ENCODE measurements at regions not wholly inside any gene's neighbourhood (a gene's known extent, or its start where the extent isn't known, plus 50 kb on each side); places are given as distances from the start of the nearest gene placed in this dataset.
"Not testable (repeated sequence)": the region's sequence is repeated elsewhere in the genome, so short reads cannot be mapped to it uniquely, and the experiment has no call there.

DNA sequence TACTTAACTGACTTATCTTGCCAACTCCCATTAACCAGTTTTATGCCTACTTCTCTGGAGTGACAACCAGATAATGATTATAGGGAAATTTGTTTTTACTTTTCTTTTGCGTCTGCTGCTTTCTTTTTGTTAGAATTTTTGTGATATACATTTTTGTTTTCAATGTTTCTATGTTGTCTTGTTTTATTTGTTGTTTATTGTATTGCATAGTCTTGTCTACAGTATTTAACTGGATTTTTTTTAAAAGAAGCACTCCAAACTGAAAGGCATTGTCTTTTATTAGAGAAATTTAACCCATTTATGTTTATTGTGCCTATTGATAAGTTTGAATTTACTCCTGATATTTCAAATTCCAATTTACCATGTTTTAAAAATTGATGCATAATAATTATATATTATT, 264.9 kb downstream of the NPIPA7 start:
- not testable (repeated sequence) for H3K36me3 ChIP-seq (ENCODE audit: control insufficient read depth in 2 of 2, insufficient read depth in 2 of 2, low read length in 1 of 2); H3K9me3 ChIP-seq (ENCODE audit: control insufficient read depth in 2 of 2, insufficient read depth in 1 of 2, low read depth in 1 of 2, low read length in 1 of 2); H3K4me1 ChIP-seq (ENCODE audit: control insufficient read depth in 2 of 2, insufficient read depth in 2 of 2, low read length in 1 of 2); H3K27ac ChIP-seq (ENCODE audit: low read depth in 2 of 2, low read length in 1 of 2); H3K4me3 ChIP-seq (ENCODE audit: low read depth in 1 of 2, low read length in 2 of 2); H3K27me3 ChIP-seq (ENCODE audit: control insufficient read depth in 1 of 2, insufficient read depth in 2 of 2, low read length in 2 of 2)
- WGBS, 2 donors = 65% methylated on average over 1 of the region's 1 CpG

DNA sequence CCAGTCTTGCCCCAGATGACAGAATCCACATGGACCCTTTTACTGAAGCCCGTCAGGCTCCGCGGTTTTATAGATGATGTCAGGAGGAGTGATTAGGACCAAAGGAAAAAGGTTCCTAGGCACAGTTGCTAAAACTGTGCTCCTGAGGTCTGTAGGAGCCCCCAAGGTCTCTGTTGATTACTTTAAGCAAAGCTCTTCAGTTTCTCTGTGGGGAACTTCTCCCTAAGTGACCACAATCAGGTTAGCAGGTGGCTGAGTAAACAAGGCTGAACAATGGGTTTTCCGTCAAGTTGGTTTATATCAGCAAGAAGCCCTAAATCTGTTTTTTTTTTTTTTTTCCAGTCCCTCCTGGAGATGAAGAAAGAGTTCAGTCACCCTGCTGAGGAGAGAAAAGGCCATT, 269.1 kb downstream of the NPIPA7 start:
- H3K27ac ChIP-seq (ENCODE audit: low read depth in 2 of 2, low read length in 1 of 2); H3K36me3 ChIP-seq (ENCODE audit: control insufficient read depth in 2 of 2, insufficient read depth in 2 of 2, low read length in 1 of 2); H3K27me3 ChIP-seq (ENCODE audit: control insufficient read depth in 1 of 2, insufficient read depth in 2 of 2, low read length in 2 of 2); H3K9me3 ChIP-seq (ENCODE audit: control insufficient read depth in 2 of 2, insufficient read depth in 1 of 2, low read depth in 1 of 2, low read length in 1 of 2); H3K4me1 ChIP-seq (ENCODE audit: control insufficient read depth in 2 of 2, insufficient read depth in 2 of 2, low read length in 1 of 2); H3K4me3 ChIP-seq (ENCODE audit: low read depth in 1 of 2, low read length in 2 of 2): not testable (repeated sequence)
- 50 to 80% methylated on average over 1 of the region's 4 CpGs for WGBS, 2 donors

DNA sequence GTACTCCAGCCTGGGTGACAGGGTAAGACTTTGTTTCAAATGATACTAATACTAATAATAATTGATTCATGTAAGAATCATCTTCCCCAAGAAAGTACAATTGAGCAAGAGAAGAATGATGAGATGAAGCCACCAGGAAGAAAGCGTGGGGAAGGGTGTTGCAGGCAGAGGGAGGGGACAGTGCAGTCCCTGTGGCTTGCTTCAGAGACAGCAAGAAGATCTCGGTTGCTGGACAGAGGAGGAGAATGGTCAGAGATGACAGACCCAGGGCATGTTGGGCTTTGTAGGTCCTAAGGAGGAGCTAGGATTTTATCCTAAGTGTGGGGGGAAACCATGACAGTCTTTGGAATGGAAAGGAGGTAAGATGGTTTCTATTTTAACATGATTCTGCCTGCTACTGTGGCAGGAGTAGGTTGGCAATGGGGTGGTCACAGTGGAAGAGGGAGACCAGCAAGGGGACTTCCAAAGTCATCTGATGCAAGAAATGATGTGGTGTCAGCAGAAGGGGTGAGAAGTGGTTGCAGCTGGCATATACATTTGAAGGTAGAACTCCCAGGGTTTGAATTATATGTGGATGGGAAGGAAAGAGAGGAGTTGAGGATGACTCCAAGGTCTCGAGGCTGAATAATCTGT, 293.4 kb downstream of the NPIPA7 start:
- not testable (repeated sequence) for H3K36me3 ChIP-seq (ENCODE audit: control insufficient read depth in 2 of 2, insufficient read depth in 2 of 2, low read length in 1 of 2); H3K27me3 ChIP-seq (ENCODE audit: control insufficient read depth in 1 of 2, insufficient read depth in 2 of 2, low read length in 2 of 2); H3K4me1 ChIP-seq (ENCODE audit: control insufficient read depth in 2 of 2, insufficient read depth in 2 of 2, low read length in 1 of 2); H3K9me3 ChIP-seq (ENCODE audit: control insufficient read depth in 2 of 2, insufficient read depth in 1 of 2, low read depth in 1 of 2, low read length in 1 of 2); H3K4me3 ChIP-seq (ENCODE audit: low read depth in 1 of 2, low read length in 2 of 2); H3K27ac ChIP-seq (ENCODE audit: low read depth in 2 of 2, low read length in 1 of 2)
- no CpG with 5 or more reads among the region's 3 CpGs for WGBS, 2 donors

DNA sequence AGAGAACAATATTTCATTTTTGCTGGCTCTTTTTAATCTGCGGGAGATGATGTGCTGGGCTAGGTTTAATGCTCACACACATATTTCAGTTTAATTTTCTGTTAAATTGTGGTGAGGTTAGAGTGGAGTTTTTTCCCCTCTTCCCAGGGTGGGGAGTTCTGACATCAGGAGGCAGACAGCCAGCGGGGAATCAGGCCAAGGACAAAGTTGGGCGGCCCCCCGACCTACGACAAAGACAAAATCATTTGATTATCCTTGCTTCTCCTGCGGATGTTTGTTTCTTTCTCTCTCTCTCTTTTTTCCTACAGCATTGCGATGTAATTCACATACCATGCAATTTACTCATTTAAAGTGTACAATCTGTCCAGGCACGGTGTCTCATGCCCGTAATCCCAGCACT, 295.9 kb downstream of the NPIPA7 start:
- H3K4me3 ChIP-seq (ENCODE audit: low read depth in 1 of 2, low read length in 2 of 2); H3K27me3 ChIP-seq (ENCODE audit: control insufficient read depth in 1 of 2, insufficient read depth in 2 of 2, low read length in 2 of 2); H3K4me1 ChIP-seq (ENCODE audit: control insufficient read depth in 2 of 2, insufficient read depth in 2 of 2, low read length in 1 of 2); H3K36me3 ChIP-seq (ENCODE audit: control insufficient read depth in 2 of 2, insufficient read depth in 2 of 2, low read length in 1 of 2); H3K9me3 ChIP-seq (ENCODE audit: control insufficient read depth in 2 of 2, insufficient read depth in 1 of 2, low read depth in 1 of 2, low read length in 1 of 2); H3K27ac ChIP-seq (ENCODE audit: low read depth in 2 of 2, low read length in 1 of 2): not testable (repeated sequence)
- 58% methylated on average over 5 of the region's 9 CpGs; no CpG with 5 or more reads in 1 of the 2 donors for WGBS, 2 donors

DNA sequence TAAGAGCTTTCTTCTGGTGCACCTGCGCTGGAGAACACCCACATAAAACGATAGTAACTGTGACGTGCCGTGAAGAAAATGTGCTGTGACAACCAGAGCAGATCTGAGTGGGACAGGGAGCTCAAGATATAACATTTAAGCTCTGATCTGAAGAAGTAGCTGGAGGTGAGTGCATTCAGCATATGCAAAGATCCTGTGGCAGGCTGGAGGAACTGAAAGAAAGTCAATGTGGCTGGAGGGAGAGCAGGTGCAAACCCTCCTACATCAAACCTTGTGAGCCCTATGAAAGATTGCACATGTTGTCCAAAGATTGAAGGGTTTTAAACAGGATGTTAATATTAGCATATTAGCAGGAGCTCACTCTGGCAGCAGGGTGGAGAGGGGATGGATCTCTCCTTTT, 342.9 kb downstream of the NPIPA7 start:
- not testable (repeated sequence) for H3K4me3 ChIP-seq (ENCODE audit: low read depth in 1 of 2, low read length in 2 of 2); H3K27me3 ChIP-seq (ENCODE audit: control insufficient read depth in 1 of 2, insufficient read depth in 2 of 2, low read length in 2 of 2); H3K36me3 ChIP-seq (ENCODE audit: control insufficient read depth in 2 of 2, insufficient read depth in 2 of 2, low read length in 1 of 2); H3K9me3 ChIP-seq (ENCODE audit: control insufficient read depth in 2 of 2, insufficient read depth in 1 of 2, low read depth in 1 of 2, low read length in 1 of 2); H3K27ac ChIP-seq (ENCODE audit: low read depth in 2 of 2, low read length in 1 of 2); H3K4me1 ChIP-seq (ENCODE audit: control insufficient read depth in 2 of 2, insufficient read depth in 2 of 2, low read length in 1 of 2)
- WGBS, 2 donors = no CpG with 5 or more reads among the region's 4 CpGs

DNA sequence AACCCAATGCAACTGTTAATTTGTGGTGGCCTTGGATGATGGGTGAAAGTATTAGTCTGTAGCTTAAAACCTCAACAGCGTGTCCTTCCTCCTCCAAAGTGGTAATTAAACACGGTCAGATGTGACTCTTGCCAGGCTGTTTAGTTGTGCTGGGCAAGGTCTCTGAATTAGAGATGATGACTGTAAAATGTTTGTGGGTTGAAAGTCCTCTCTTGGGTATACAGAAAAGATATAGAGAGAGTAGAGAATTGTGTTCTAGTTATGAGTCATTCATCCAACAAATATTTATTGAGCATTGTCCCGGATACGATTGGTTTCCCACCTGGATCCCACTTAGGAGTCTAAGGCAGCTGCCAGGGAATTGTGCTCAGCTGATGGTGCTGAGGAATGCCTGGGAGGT, 343.7 kb downstream of the NPIPA7 start:
- not testable (repeated sequence) for H3K4me3 ChIP-seq (ENCODE audit: low read depth in 1 of 2, low read length in 2 of 2); H3K36me3 ChIP-seq (ENCODE audit: control insufficient read depth in 2 of 2, insufficient read depth in 2 of 2, low read length in 1 of 2); H3K27ac ChIP-seq (ENCODE audit: low read depth in 2 of 2, low read length in 1 of 2); H3K27me3 ChIP-seq (ENCODE audit: control insufficient read depth in 1 of 2, insufficient read depth in 2 of 2, low read length in 2 of 2); H3K4me1 ChIP-seq (ENCODE audit: control insufficient read depth in 2 of 2, insufficient read depth in 2 of 2, low read length in 1 of 2); H3K9me3 ChIP-seq (ENCODE audit: control insufficient read depth in 2 of 2, insufficient read depth in 1 of 2, low read depth in 1 of 2, low read length in 1 of 2)
- 67 to 71% methylated on average over 2 of the region's 4 CpGs for WGBS, 2 donors

DNA sequence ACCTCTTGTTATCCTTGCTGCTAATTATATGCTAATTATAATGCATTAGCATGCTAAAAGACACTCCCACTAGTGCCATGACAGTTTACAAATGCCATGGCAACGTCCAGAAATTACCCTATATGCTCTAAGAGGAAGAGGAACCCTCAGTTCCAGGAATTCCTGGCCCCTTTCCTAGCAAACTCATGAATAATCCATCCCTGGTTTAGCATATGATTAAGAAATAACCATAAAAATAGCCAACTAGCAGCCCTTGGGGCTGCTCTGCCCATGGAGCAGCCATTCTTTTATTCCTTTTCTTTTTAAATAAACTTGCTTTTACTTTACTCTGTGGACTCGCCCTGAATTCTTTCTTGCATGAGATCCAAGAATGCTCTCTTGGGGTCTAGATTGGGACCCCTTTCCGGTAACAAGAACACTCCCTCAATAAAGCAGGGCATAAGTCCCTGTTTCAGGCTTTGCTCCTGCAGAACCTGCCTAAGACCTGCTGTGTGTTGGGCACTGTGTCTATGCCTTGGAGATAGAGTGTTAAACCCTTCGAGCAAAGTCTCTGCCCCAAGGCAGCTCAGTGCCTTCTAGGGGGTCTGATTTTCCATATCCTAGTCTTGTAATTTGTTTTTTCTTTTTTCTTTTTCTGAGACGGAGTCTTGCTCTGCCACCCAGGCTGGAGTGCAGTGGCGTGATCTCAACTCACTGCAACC, 345.0 kb downstream of the NPIPA7 start:
- WGBS, 2 donors = no CpG with 5 or more reads among the region's 6 CpGs
- not testable (repeated sequence) for H3K9me3 ChIP-seq (ENCODE audit: control insufficient read depth in 2 of 2, insufficient read depth in 1 of 2, low read depth in 1 of 2, low read length in 1 of 2); H3K36me3 ChIP-seq (ENCODE audit: control insufficient read depth in 2 of 2, insufficient read depth in 2 of 2, low read length in 1 of 2); H3K4me3 ChIP-seq (ENCODE audit: low read depth in 1 of 2, low read length in 2 of 2); H3K4me1 ChIP-seq (ENCODE audit: control insufficient read depth in 2 of 2, insufficient read depth in 2 of 2, low read length in 1 of 2); H3K27ac ChIP-seq (ENCODE audit: low read depth in 2 of 2, low read length in 1 of 2); H3K27me3 ChIP-seq (ENCODE audit: control insufficient read depth in 1 of 2, insufficient read depth in 2 of 2, low read length in 2 of 2)

DNA sequence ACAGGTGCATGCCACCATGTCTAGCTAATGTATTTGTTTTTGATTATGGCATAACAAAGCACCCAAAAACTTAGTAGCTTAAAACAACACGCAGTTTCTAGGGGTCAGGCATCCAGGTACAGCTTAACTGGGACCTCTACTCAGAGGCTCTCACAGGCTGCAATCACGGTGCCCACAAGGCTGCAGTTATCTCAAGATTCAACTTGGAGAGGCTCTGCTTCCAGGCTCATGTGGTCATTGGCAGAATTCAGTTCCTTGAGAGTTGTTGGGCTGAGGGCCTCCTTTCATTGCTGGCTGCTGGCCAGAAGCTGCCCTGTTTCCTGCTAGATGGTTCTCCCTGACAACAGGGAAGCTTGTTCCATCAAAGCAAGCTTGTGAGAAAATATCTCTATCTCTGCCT, 348.1 kb downstream of the NPIPA7 start:
- not testable (repeated sequence) for H3K27ac ChIP-seq (ENCODE audit: low read depth in 2 of 2, low read length in 1 of 2); H3K9me3 ChIP-seq (ENCODE audit: control insufficient read depth in 2 of 2, insufficient read depth in 1 of 2, low read depth in 1 of 2, low read length in 1 of 2); H3K4me3 ChIP-seq (ENCODE audit: low read depth in 1 of 2, low read length in 2 of 2); H3K4me1 ChIP-seq (ENCODE audit: control insufficient read depth in 2 of 2, insufficient read depth in 2 of 2, low read length in 1 of 2); H3K27me3 ChIP-seq (ENCODE audit: control insufficient read depth in 1 of 2, insufficient read depth in 2 of 2, low read length in 2 of 2); H3K36me3 ChIP-seq (ENCODE audit: control insufficient read depth in 2 of 2, insufficient read depth in 2 of 2, low read length in 1 of 2)
- no CpG with 5 or more reads among the region's 2 CpGs for WGBS, 2 donors

DNA sequence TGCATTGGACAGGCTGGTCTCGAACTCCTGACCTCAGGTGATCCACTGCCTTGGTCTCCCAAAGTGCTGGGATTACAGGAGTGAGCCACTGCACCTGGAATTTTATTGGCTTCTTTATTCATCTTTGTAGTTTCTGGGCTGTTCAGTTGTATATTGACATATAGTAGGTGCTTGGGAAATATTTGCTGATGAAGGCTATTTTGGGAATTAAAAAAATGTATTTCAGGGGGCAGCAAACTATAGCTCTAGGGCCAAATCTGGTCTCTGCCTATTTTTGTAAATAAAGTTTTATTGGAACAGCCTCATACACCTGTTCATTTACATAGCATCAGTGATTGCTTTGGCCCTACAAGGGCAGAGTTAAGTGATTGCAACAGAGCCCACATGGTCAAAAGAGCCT, 363.6 kb downstream of the NPIPA7 start:
- H3K9me3 ChIP-seq (ENCODE audit: control insufficient read depth in 2 of 2, insufficient read depth in 1 of 2, low read depth in 1 of 2, low read length in 1 of 2); H3K27ac ChIP-seq (ENCODE audit: low read depth in 2 of 2, low read length in 1 of 2); H3K4me1 ChIP-seq (ENCODE audit: control insufficient read depth in 2 of 2, insufficient read depth in 2 of 2, low read length in 1 of 2); H3K27me3 ChIP-seq (ENCODE audit: control insufficient read depth in 1 of 2, insufficient read depth in 2 of 2, low read length in 2 of 2); H3K36me3 ChIP-seq (ENCODE audit: control insufficient read depth in 2 of 2, insufficient read depth in 2 of 2, low read length in 1 of 2); H3K4me3 ChIP-seq (ENCODE audit: low read depth in 1 of 2, low read length in 2 of 2): not testable (repeated sequence)
- WGBS, 2 donors = 64% methylated on average over 1 of the region's 1 CpG; no CpG with 5 or more reads in 1 of the 2 donors

DNA sequence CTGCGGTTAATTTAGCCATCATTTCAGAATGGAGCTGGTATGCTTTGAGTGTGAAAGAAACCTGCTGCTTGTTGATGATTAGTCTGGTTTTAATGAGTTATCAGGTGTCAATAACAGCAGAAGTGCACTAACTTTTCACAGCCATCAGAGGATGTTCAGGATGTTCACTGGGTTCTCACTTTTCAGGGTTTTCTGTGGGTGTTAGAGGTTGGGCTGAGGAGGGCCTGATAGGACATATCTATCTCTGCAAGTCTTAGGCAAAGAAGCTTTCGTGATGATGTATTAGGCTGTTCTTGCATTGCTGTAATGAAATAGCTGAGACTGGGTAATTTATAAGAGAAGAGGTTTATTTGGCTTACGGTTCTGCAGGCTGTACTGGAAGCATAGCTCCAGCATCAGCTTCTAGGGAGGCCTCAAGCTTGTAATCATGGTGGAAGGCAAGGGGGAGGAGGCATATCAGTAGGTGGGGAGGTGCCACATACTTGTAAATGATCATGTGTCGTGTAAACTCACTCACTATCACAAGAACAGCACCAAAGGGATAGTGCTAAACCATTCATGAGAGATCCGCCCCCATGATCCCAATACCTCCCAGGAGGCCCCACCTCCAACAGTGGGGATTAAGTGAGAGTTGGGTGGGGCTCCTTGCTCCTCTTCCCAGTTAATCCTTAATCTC, 376.2 kb downstream of the NPIPA7 start:
- not testable (repeated sequence) for H3K36me3 ChIP-seq (ENCODE audit: control insufficient read depth in 2 of 2, insufficient read depth in 2 of 2, low read length in 1 of 2); H3K4me1 ChIP-seq (ENCODE audit: control insufficient read depth in 2 of 2, insufficient read depth in 2 of 2, low read length in 1 of 2); H3K9me3 ChIP-seq (ENCODE audit: control insufficient read depth in 2 of 2, insufficient read depth in 1 of 2, low read depth in 1 of 2, low read length in 1 of 2); H3K27me3 ChIP-seq (ENCODE audit: control insufficient read depth in 1 of 2, insufficient read depth in 2 of 2, low read length in 2 of 2); H3K4me3 ChIP-seq (ENCODE audit: low read depth in 1 of 2, low read length in 2 of 2); H3K27ac ChIP-seq (ENCODE audit: low read depth in 2 of 2, low read length in 1 of 2)
- 77 to 89% methylated on average over 1 to 2 of the region's 5 CpGs for WGBS, 2 donors
